Endothelial cell of umbilical vein (primary cell): ENCODE measurements at regions not wholly inside any gene's neighbourhood (a gene's known extent, or its start where the extent isn't known, plus 50 kb on each side); places are given as distances from the start of the nearest gene placed in this dataset.

Experiments
- BruUV-seq: library from RNA; stranded (reverse); fragments of 400-500 nt; replicated peaks from 2 replicates; lab custom pipeline; 2021; lab: Mats Ljungman, UMichigan
- CTCF ChIA-PET: fragments of 300-600, 350-600 bp; sonication (Branson Sonifier 250); formaldehyde crosslinking; loops from one replicate; lab custom pipeline; 2021; ENCODE audit warnings: antibody characterized with exemption, inconsistent platforms; lab: Charles Lee
- POLR2A ChIA-PET: fragments of 300-600, 350-600 bp; sonication (Branson Sonifier 250); formaldehyde crosslinking; loops from one replicate; lab custom pipeline; 2021; ENCODE audit warnings: antibody characterized with exemption, inconsistent platforms; lab: Charles Lee
- DNase-seq: peaks from one replicate; pipeline ENCODE4 v3.0.0-alpha.2; 2011; ENCODE audit warnings: low read depth, low spot score
- FAIRE-seq: peaks from 2 replicates; lab custom pipeline; 2011; peaks lifted over from hg19 to GRCh38; lab: Jason Lieb, UNC
- H2AFZ ChIP-seq: 2 replicates; pipeline ENCODE4 v1.6.0; 2012; ENCODE audit warnings: low read depth, low read length, control low read depth, inconsistent platforms
- H3K27ac ChIP-seq: 2 replicates; pipeline ENCODE4 v1.5.1; 2011; ENCODE audit warnings: low read depth, mild to moderate bottlenecking, control low read depth, low read length, moderate library complexity; ENCODE audit not compliant: insufficient read depth
- H3K27me3 ChIP-seq, 2 experiments: 2 replicates each; pipeline versions ENCODE4 v1.6.0 to v1.6.1; 2011; ENCODE audit warnings: low read length in 2 of 2, mixed read lengths in 1 of 2; ENCODE audit not compliant: control insufficient read depth in 2 of 2, insufficient read depth in 2 of 2
- H3K36me3 ChIP-seq, 2 experiments: 2 replicates in 1 of 2; 3 replicates in 1 of 2; pipeline ENCODE4 v1.5.1; 2011; ENCODE audit warnings: low read length in 2 of 2, mild to moderate bottlenecking in 1 of 2, moderate library complexity in 1 of 2; ENCODE audit not compliant: control insufficient read depth in 2 of 2, insufficient read depth in 2 of 2; ENCODE audit errors: extremely low read depth in 1 of 2
- H3K4me1 ChIP-seq: 3 replicates; pipeline ENCODE4 v1.5.1; 2011; ENCODE audit warnings: mild to moderate bottlenecking, low read length; ENCODE audit not compliant: control insufficient read depth, insufficient read depth; ENCODE audit errors: extremely low read depth
- H3K4me2 ChIP-seq: 2 replicates; pipeline ENCODE4 v1.6.1; 2011; ENCODE audit warnings: low read length, control low read depth, mixed read lengths; ENCODE audit not compliant: insufficient read depth
- H3K4me3 ChIP-seq, 3 experiments: fragments of 200-600 bp in 1 of 3; sonication (generic), shearing (Covaris generic) in 1 of 3; replicated peaks in 1 of 3; 2 replicates each; pipeline ENCODE4 v1.5.1; 2011 to 2016; ENCODE audit warnings: control low read depth in 3 of 3, low read length in 3 of 3, mild to moderate bottlenecking in 2 of 3, inconsistent platforms in 1 of 3, low read depth in 1 of 3, moderate library complexity in 1 of 3; ENCODE audit not compliant: insufficient read depth in 1 of 3
- H3K79me2 ChIP-seq: 2 replicates; pipeline ENCODE4 v1.6.0; 2012; ENCODE audit warnings: low read length, inconsistent platforms; ENCODE audit not compliant: control insufficient read depth, insufficient read depth
- H3K9ac ChIP-seq: replicated peaks from 2 replicates; pipeline ENCODE3; 2011; ENCODE audit warnings: low read length, control low read depth; ENCODE audit not compliant: insufficient read depth; ENCODE audit errors: extremely low read depth
- H3K9me1 ChIP-seq: replicated peaks from 3 replicates; pipeline ENCODE4 v1.6.0; 2011; ENCODE audit warnings: mild to moderate bottlenecking, low read length; ENCODE audit not compliant: control insufficient read depth, insufficient read depth; ENCODE audit errors: extremely low read depth
- H3K9me3 ChIP-seq: replicated peaks from 2 replicates; pipeline ENCODE4 v1.5.1; 2012; ENCODE audit warnings: low read length, inconsistent platforms; ENCODE audit not compliant: control insufficient read depth, insufficient read depth
- H4K20me1 ChIP-seq: replicated peaks from 2 replicates; pipeline ENCODE3; 2011; ENCODE audit warnings: mild to moderate bottlenecking, low read length; ENCODE audit not compliant: control insufficient read depth, insufficient read depth; ENCODE audit errors: extremely low read depth
- CTCF ChIP-seq, 2 donors: IDR thresholded peaks; 1 replicate in 1 of 2; 2 replicates in 1 of 2; pipeline ENCODE4 v1.5.1; 2011; ENCODE audit warnings: low read length in 2 of 2, mild to moderate bottlenecking in 2 of 2, moderate library complexity in 2 of 2, control low read depth in 1 of 2, inconsistent platforms in 1 of 2, low read depth in 1 of 2; ENCODE audit not compliant: insufficient read depth in 1 of 2; ENCODE audit errors: extremely low read depth in 1 of 2
- EZH2 ChIP-seq: IDR thresholded peaks from 2 replicates; pipeline ENCODE4 v1.6.1; 2012; ENCODE audit warnings: borderline replicate concordance, low read depth, mild to moderate bottlenecking, moderate library complexity, low read length, inconsistent platforms; ENCODE audit not compliant: severe bottlenecking
- FOS ChIP-seq: IDR thresholded peaks from 2 replicates; pipeline ENCODE4 v1.6.1; 2011; ENCODE audit warnings: mild to moderate bottlenecking, low read length, moderate library complexity, borderline replicate concordance; ENCODE audit not compliant: insufficient read depth
- GATA2 ChIP-seq: IDR thresholded peaks from 2 replicates; pipeline ENCODE4 v1.7.0; 2011; ENCODE audit warnings: low read depth, mild to moderate bottlenecking, moderate library complexity, mixed read lengths, low read length; ENCODE audit not compliant: insufficient read length, insufficient read depth
- JUN ChIP-seq: IDR thresholded peaks from 2 replicates; pipeline ENCODE4 v1.6.1; 2011; ENCODE audit warnings: borderline replicate concordance, low read depth; ENCODE audit not compliant: insufficient read length, insufficient read depth
- MAX ChIP-seq: IDR thresholded peaks from 2 replicates; pipeline ENCODE4 v1.6.1; 2011; ENCODE audit not compliant: insufficient read depth, insufficient read length
- MYC ChIP-seq: IDR thresholded peaks from one replicate; pipeline ENCODE4 v1.6.1; 2011; ENCODE audit warnings: mild to moderate bottlenecking, low read depth, low read length
- POLR2A ChIP-seq: IDR thresholded peaks from 2 replicates; pipeline ENCODE4 v1.6.1; 2012; ENCODE audit warnings: low read depth, mild to moderate bottlenecking, control low read depth, low read length
- POLR2AphosphoS5 ChIP-seq: IDR thresholded peaks from 2 replicates; pipeline ENCODE4 v1.6.1; 2012; ENCODE audit warnings: low read depth, mild to moderate bottlenecking, control low read depth, low read length, moderate library complexity; ENCODE audit not compliant: insufficient read depth
- dilution Hi-C: fragments of 300-500 bp; cut with MboI; formaldehyde crosslinking; loops from one replicate; pipeline ENCODE4 v1.15.0; 2019; ENCODE audit warnings: low sequenced_read_pairs; ENCODE audit not compliant: extremely low pct_ligation_motif_present
- intact Hi-C: fragments of 100-400 bp; cut with micrococcal nuclease; formaldehyde crosslinking; loops from one replicate; pipeline ENCODE4 v1.10.0; 2022

GRCh38 chr2:146587291-146587713, 1257.5 kb upstream of the ACVR2A start:
- CTCF ChIA-PET, result interaction anchor here (1.0 to 1.4 kb wide), 3 partner anchors 8 to 13 kb away, joined by 3 to 5 read pairs (median 4); no protein-coding TSS in a partner anchor
- POLR2A ChIA-PET, result no interaction called here
- Histone ChIP-seq H3K27me3 (no peaks in the 10 kb centered on the region), H3K9ac (no peak overlapping the region), H3K9me3 (no peaks in the 10 kb centered on the region), H3K79me2 (no peaks in the 10 kb centered on the region), H3K4me1 (no peaks in the 10 kb centered on the region), H2AFZ (no peak overlapping the region), H3K27ac (no peak overlapping the region), H3K4me2 (no peak overlapping the region), H3K9me1 (no peaks in the 10 kb centered on the region), H4K20me1 (no peaks in the 10 kb centered on the region), H3K4me3 (no peak overlapping the region), H3K36me3 (no peaks in the 10 kb centered on the region)
- BruUV-seq, result no TSS peak
- no peak for DNase-seq
- intact Hi-C loops (no loop called here), dilution Hi-C loops (no loop called here)
- FAIRE-seq, result no peak
- TF ChIP-seq EZH2 (no peak), GATA2 (no peak), CTCF (IDR thresholded peaks at IDR 0.05; ENCODE audit: extremely low read depth in 1 of 2, insufficient read depth in 1 of 2, low read depth in 1 of 2, low read length in 2 of 2) (no peak), POLR2A (no peak), MYC (no peak), MAX (no peak)

- ChIA-PET POLR2A (no interaction called here), CTCF (no interaction called here)
- FAIRE-seq (no peak), DNase-seq (no peak)
- no peak for TF ChIP-seq EZH2
- no peak for TF ChIP-seq GATA2
- TF ChIP-seq POLR2AphosphoS5, result no peak
- TF ChIP-seq FOS, result no peak
- no peak for TF ChIP-seq MAX
- no peak for TF ChIP-seq MYC
- no peak for TF ChIP-seq POLR2A
- no peak for TF ChIP-seq CTCF (IDR thresholded peaks at IDR 0.05; ENCODE audit: extremely low read depth in 1 of 2, insufficient read depth in 1 of 2, low read depth in 1 of 2, low read length in 2 of 2)
- TF ChIP-seq JUN, result no peak
- Histone ChIP-seq H3K27me3 (no peaks in the 10 kb centered on the region), H3K4me3 (no peak overlapping the region), H3K4me1 (peaks cover 8% of the 10 kb centered on the region), H3K9ac (no peak overlapping the region), H3K4me2 (no peak overlapping the region), H3K9me3 (no peaks in the 10 kb centered on the region), H2AFZ (no peak overlapping the region), H3K9me1 (no peaks in the 10 kb centered on the region), H3K27ac (no peak overlapping the region), H3K79me2 (no peaks in the 10 kb centered on the region), H3K36me3 (no peaks in the 10 kb centered on the region), H4K20me1 (no peaks in the 10 kb centered on the region)
- intact Hi-C loops, result no loop called here
- BruUV-seq, result no TSS peak
- dilution Hi-C loops, result no loop called here
Measured at GRCh38 chr2:146584316-146584715, 1260.5 kb upstream of the ACVR2A start.
